ENCODE measurements at regions not wholly inside any gene's neighbourhood (a gene's known extent, or its start where the extent isn't known, plus 50 kb on each side); places are given as distances from the start of the nearest gene placed in this dataset.
"Not testable (repeated sequence)": the region's sequence is repeated elsewhere in the genome, so short reads cannot be mapped to it uniquely, and the experiment has no call there.

DNA sequence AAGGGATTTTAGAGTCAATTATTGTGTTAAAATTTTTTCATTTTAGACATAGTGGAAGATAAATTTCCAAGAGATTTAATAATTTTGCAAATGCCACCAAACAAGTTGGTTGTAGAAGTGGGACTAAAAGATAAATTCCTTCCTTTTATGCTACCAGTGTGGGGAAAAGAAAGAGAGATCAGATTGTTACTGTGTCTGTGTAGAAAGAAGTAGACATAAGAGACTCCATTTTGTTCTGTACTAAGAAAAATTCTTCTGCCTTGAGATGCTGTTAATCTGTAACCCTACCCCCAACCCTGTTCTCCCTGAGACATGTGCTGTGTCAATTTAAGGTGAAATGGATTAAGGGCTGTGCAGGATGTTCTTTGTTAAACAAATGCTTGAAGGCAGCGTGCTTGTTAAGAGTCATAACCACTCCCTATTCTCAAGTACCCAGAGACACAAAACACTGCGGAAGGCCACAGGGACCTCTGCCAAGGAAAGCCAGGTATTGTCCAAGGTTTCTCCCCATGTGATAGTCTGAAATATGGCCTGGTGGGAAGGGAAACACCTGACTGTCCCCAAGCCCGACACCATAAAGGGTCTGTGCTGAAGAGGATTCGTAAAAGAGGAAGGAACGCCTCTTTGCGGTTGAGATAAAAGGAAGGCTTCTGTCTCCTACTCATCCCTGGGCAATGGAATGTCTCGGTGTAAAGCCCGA lies 117.0 kb downstream of the CEP44 start:
- DNase-seq (ENCODE audit: low spot score) = not testable (repeated sequence)

DNA sequence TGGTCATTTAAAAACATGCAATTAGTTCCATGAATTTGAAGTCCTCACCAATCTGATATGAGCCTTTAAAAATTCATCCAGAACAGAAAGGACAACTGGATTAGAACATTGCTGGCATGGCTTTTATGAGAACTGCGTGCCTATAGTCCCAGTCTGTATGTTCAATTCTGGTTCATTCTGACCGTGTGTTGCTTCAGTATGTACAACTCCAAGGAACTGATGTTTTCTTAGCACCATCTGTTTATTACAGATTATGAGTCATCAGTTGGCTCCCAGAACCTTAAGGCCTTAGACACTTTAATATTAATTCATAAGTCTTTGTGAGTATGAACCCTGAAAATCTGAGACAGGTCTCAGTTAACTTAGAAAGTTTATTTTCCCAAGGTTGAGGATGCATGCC lies 115.0 kb downstream of the CEP44 start:
- no peak for DNase-seq (ENCODE audit: low spot score)

DNA sequence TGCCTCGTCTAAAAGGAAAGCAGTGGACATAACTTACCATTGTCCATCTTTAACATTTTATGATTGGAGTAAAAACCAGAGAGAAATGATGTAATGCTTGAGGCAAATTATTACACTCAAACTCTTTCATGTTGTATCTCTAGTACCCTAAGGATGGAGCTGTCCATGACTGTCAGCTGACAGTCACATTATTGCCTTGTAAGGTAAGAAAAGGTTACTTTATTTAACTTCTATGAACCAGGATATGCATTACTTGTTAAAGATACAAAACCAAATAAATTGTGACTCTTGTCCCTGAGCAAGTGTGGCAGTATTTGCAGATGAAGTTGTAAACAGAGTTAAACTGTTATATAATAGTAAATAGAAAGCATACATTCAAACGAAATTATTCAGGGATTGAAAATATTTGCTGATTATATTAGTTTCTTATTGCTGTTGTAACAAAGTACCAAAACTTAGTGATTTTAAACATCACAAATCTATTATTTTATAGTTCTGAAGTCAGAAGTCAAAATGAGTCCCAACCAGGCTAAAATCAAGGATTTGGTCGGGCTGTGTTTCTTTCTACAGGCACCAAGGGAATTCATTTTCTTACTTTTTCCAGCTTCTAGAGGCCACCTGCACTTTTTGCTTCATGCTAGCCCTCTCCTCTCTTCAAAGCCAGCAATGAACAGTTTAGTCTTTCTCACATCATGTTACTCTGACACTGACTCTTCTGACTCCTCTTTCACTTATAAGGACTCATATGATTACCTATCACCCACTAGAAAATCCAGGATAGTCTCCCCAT lies 113.8 kb downstream of the CEP44 start:
- no peak for DNase-seq (ENCODE audit: low spot score)

DNA sequence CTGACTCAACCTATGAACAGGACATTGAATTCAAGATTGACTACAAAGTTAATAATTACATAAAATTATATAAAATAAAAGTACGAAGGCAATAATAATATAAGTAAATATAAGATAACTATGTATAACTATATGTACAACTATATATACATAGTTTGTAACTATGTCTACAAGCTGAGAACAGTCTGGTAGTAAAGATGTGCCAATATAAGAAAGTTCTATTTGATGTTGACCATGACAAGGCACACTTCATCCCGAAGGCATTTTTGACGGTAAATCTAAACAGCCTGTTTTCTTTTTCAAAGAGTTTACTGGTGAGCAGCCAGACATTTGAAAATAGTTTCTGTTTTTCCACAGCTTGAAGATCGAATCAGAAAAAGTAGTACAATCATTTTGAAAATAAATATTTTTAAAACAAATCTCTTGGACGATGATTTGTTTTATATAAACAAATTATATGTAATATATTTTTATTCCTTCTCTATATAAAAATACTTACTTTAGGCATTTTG lies 112.9 kb downstream of the CEP44 start:
- no peak for DNase-seq (ENCODE audit: low spot score)

DNA sequence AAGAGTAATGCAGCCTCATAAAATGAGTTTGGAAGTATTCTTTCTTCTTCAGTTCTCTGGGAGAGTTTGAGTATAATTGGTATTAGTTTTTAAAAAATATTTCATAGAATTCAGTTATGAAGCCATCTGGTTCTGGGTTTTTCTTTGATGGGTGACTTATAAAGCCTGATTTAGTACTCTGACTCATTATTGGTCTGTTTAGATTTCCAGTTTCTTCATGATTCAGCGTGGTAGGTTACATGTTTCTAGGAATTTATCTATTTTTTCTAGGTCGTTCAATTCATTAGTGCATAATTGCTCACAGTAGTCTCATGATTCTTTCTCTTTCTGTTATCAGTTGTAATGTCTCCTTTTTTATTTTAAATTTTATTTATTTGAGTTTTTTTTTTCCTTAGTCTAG lies 111.2 kb downstream of the CEP44 start:
- no peak for DNase-seq (ENCODE audit: low spot score)

DNA sequence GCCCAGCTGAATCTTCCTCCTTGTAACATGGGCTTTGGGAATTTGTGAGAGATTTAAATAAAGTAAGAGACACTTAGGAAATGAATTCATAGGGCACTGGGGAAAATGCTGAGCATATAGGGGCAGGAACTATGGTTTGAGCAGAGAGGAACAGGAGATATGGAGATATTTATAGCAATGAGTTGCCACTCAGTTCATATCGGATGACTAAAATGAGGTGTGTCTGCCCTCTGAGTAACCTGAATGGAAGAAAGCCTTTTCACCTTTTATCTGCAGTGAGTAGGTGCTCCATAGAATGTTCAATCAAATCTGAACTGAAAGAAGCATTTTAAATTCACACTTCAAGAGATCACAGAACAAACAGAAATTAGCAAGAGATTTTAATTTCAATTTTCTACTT lies 105.7 kb downstream of the CEP44 start:
- DNase-seq (ENCODE audit: low spot score) = no peak

DNA sequence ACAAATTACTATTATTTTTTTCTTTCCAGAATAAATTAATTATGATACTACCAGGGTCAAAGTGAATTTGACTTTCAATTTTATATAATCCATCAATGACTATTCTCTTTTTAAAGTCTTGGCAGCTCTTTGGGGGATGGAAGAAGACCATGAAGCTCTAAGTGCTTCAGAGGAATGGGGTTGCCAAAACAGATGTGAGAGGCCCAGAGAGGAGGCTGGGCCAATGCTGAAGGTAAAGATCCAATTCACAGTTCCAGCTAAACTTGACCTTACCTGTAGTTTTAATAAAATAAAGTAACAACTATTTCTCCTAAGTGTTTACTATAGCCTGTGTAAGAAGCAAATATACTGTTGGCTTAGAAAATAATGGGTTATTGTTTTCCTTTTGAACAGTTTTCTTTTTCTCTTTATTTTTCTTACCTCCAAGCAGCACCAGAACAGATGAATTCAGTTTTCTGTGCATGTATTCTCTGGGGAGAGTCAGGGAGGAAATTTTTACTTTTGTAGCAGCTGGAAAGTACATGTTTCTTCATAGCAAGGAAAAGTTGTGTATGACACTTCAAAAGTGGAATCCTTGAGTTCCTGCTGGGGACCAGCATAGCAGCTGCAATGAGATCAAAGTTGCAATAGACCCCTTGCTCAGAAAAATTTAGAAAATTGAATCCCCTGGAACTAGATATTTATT lies 104.9 kb downstream of the CEP44 start:
- DNase-seq (ENCODE audit: low spot score) = no peak

DNA sequence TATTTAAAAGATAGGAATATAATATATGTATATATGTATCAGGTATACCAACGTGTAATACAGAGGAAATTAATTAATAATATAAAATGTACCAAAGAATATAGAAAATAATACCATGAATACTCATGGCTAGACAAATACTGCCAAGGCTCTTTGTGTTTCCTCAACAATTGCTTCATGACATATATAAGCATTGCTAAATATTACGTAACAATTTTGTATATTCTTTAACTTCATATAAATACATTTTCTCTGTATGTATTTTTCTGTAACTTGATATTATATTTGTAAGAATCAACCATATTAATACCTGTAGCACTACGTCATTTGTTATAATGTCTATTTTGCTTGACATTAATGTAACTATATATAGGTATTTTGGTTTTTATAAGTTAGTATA lies 104.0 kb downstream of the CEP44 start:
- no peak for DNase-seq (ENCODE audit: low spot score)

DNA sequence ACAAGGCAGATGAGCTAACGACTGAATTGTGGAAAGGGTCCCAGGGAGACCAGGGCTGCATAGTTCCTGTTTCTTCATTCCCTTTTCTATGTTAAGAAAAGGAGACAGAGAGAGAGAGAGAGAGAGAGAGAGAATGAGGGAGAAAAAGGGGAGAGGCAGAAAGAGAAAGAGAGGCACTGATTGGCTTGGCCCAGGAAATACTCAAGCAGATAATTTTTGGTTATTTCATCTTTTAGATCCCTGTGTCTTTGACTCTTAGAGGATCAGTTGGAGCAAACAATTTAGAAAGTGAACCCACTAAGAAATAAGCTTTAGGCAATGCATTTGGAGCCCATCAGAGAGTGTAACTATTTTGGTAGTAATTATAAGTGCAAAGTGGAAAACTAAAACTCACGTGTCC lies 103.4 kb downstream of the CEP44 start:
- DNase-seq (ENCODE audit: low spot score) = no peak

DNA sequence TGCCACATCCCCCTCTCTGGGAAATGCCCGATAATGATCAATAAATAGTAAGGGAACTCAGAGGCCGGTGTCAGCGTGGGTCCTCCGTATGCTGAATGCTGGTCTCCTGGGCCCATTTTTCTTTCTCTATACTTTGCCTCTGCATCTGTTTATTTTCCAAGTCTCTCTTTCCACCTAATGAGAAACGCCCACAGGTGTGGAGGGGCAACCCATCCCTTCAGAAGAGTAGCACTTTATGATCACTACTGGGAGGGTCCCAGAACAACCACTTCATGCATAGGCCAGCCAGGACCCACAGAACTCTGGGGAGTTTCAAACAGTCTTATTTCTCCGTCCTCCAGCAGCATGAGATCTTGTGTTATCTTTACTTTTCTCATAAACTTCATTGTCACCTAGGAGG lies 100.1 kb downstream of the CEP44 start:
- DNase-seq (ENCODE audit: low spot score) = no peak

DNA sequence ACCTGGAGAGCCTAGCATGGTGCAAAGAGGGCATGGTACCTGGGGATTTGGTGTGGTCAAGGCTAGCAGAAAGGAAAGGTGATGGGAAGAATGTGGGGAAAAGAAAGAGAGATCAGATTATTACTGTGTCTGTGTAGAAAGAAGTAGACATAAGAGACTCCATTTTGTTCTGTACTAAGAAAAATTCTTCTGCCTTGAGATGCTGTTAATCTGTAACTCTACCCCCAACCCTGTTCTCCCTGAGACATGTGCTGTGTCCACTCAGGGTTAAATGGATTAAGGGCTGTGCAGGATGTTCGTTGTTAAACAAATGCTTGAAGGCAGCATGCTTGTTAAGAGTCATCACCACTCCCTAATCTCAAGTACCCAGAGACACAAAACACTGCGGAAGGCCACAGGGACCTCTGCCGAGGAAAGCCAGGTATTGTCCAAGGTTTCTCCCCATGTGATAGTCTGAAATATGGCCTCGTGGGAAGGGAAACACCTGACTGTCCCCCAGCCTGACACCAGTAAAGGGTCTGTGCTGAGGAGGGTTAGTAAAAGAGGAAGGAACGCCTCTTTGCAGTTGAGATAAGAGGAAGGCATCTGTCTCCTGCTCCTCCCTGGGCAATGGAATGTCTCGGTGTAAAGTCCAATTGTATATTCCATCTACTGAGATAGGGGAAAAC lies 99.4 kb downstream of the CEP44 start:
- not testable (repeated sequence) for DNase-seq (ENCODE audit: low spot score)
